Panc1 (cell line): ENCODE measurements at regions not wholly inside any gene's neighbourhood (a gene's known extent, or its start where the extent isn't known, plus 50 kb on each side); places are given as distances from the start of the nearest gene placed in this dataset.

Experiments
- ATAC-seq: fragments of 200-7000 bp; cut with Tn5 transposase; 2 replicates; pipeline ENCODE4 v1.9.1; 2020; ENCODE audit warnings: mild to moderate bottlenecking, moderate library complexity
- BruUV-seq: library from RNA; stranded (reverse); fragments of 400-500 nt; replicated peaks from 2 replicates; lab custom pipeline; 2021; lab: Mats Ljungman, UMichigan
- CTCF ChIA-PET: fragments of 300-600 bp; sonication (Branson Sonifier 250); formaldehyde crosslinking; loops from one replicate; lab custom pipeline; 2022; ENCODE audit warnings: antibody characterized with exemption; lab: Charles Lee
- POLR2A ChIA-PET: fragments of 300-600 bp; sonication (Branson Sonifier 250); formaldehyde crosslinking; loops from one replicate; lab custom pipeline; 2022; ENCODE audit warnings: antibody characterized with exemption; lab: Charles Lee
- DNase-seq: peaks from one replicate; pipeline ENCODE4 v3.0.0-alpha.2; 2010; ENCODE audit warnings: low read depth, low spot score
- H3K27ac ChIP-seq: 2 replicates; pipeline ENCODE4 v1.5.1; 2011; ENCODE audit warnings: mild to moderate bottlenecking, low read length, inconsistent platforms
- H3K27me3 ChIP-seq: fragments of 200-500 bp; sonication (Bioruptor generic); 2 replicates; pipeline ENCODE4 v1.6.0; 2014; ENCODE audit warnings: low read length, inconsistent platforms; ENCODE audit not compliant: control insufficient read depth, insufficient read depth
- H3K36me3 ChIP-seq: fragments of 200-500 bp; sonication (Bioruptor generic); 2 replicates; pipeline ENCODE4 v1.5.1; 2014; ENCODE audit warnings: inconsistent platforms, mild to moderate bottlenecking, low read length, moderate library complexity; ENCODE audit not compliant: control insufficient read depth, insufficient read depth
- H3K4me1 ChIP-seq: 2 replicates; pipeline ENCODE4 v1.5.1; 2011; ENCODE audit warnings: inconsistent platforms, mild to moderate bottlenecking, low read length, moderate library complexity; ENCODE audit not compliant: control insufficient read depth, insufficient read depth
- H3K4me3 ChIP-seq, 2 experiments: 2 replicates each; pipeline ENCODE4 v1.5.1; 2011 to 2012; ENCODE audit warnings: low read depth in 2 of 2, low read length in 2 of 2, mild to moderate bottlenecking in 2 of 2, inconsistent platforms in 1 of 2, moderate library complexity in 1 of 2
- H3K9me3 ChIP-seq: fragments of 200-500 bp; sonication (Bioruptor generic); 2 replicates; pipeline ENCODE4 v1.5.1; 2014; ENCODE audit warnings: low read depth, mild to moderate bottlenecking, inconsistent platforms, low read length, moderate library complexity; ENCODE audit not compliant: control insufficient read depth, insufficient read depth
- POLR2AphosphoS5 ChIP-seq: IDR thresholded peaks from 2 replicates; pipeline ENCODE4 v1.6.1; 2012; ENCODE audit warnings: mild to moderate bottlenecking, low read depth, low read length, moderate library complexity
- SIN3A ChIP-seq: IDR thresholded peaks from 2 replicates; pipeline ENCODE4 v1.6.1; 2012; ENCODE audit warnings: low read depth, mild to moderate bottlenecking, low read length, moderate library complexity, borderline replicate concordance; ENCODE audit not compliant: insufficient read depth
- TCF7L2 ChIP-seq: IDR thresholded peaks from 2 replicates; pipeline ENCODE4 v1.6.1; 2011; ENCODE audit warnings: mild to moderate bottlenecking, low read depth, low read length, inconsistent platforms
- in situ Hi-C: cut with HindIII; loops from 2 replicates; pipeline ENCODE4 v1.10.0; 2016; ENCODE audit warnings: low sequenced_read_pairs, low pct_unique_long_range_greater_than_20kb
- intact Hi-C: fragments of 100-400 bp; cut with micrococcal nuclease; formaldehyde crosslinking; loops from one replicate; pipeline ENCODE4 v1.10.0; 2022; ENCODE audit not compliant: unreplicated experiment
- TF ChIP-seq, protein P1 (sequence below), 2 experiments: IDR thresholded peaks; 2 replicates each; pipeline ENCODE4 v1.6.1; 2011 to 2012; ENCODE audit warnings: low read depth in 2 of 2, control low read depth in 1 of 2, low read length in 1 of 2, mild to moderate bottlenecking in 1 of 2, moderate library complexity in 1 of 2; ENCODE audit not compliant: insufficient read depth in 1 of 2
- TF ChIP-seq, protein P2 (sequence below): fragments of 450-650 bp; IDR thresholded peaks from 2 replicates; pipeline ENCODE4 v1.5.1; 2017; ENCODE audit warnings: mild to moderate bottlenecking

DNA sequence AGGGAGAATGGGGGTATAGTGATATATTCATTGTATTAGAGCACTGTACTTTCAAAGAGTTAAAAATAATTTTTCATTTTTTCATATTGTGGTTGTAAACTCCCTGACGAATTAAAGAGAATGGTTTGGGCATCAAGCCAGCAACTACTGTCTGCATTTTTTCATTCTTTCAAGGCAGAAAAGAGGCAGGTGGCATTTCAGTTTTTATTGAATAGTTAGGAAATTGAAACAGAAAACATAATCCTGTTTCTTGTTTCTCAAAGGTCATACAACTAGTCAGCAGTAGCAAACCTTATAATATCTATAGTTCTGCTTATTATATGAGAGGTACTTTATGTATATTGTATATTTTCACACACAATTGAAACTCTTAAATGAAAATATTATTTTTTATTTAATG lies 303.9 kb upstream of the KCND2 start:
- no peak for ATAC-seq
- Histone ChIP-seq H3K4me3 (no peak overlapping the region), H3K27ac (no peak overlapping the region), H3K4me1 (no peaks in the 10 kb centered on the region), H3K27me3 (no peaks in the 10 kb centered on the region), H3K9me3 (no peaks in the 10 kb centered on the region), H3K36me3 (no peaks in the 10 kb centered on the region)
- TF ChIP-seq TCF7L2 (no peak), POLR2AphosphoS5 (no peak), SIN3A (no peak)
- TF ChIP-seq, protein P1, sequence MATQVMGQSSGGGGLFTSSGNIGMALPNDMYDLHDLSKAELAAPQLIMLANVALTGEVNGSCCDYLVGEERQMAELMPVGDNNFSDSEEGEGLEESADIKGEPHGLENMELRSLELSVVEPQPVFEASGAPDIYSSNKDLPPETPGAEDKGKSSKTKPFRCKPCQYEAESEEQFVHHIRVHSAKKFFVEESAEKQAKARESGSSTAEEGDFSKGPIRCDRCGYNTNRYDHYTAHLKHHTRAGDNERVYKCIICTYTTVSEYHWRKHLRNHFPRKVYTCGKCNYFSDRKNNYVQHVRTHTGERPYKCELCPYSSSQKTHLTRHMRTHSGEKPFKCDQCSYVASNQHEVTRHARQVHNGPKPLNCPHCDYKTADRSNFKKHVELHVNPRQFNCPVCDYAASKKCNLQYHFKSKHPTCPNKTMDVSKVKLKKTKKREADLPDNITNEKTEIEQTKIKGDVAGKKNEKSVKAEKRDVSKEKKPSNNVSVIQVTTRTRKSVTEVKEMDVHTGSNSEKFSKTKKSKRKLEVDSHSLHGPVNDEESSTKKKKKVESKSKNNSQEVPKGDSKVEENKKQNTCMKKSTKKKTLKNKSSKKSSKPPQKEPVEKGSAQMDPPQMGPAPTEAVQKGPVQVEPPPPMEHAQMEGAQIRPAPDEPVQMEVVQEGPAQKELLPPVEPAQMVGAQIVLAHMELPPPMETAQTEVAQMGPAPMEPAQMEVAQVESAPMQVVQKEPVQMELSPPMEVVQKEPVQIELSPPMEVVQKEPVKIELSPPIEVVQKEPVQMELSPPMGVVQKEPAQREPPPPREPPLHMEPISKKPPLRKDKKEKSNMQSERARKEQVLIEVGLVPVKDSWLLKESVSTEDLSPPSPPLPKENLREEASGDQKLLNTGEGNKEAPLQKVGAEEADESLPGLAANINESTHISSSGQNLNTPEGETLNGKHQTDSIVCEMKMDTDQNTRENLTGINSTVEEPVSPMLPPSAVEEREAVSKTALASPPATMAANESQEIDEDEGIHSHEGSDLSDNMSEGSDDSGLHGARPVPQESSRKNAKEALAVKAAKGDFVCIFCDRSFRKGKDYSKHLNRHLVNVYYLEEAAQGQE (IDR thresholded peaks at IDR 0.05; ENCODE audit: insufficient read depth in 1 of 2, low read depth in 2 of 2, low read length in 1 of 2), result no peak
- TF ChIP-seq, protein P2, sequence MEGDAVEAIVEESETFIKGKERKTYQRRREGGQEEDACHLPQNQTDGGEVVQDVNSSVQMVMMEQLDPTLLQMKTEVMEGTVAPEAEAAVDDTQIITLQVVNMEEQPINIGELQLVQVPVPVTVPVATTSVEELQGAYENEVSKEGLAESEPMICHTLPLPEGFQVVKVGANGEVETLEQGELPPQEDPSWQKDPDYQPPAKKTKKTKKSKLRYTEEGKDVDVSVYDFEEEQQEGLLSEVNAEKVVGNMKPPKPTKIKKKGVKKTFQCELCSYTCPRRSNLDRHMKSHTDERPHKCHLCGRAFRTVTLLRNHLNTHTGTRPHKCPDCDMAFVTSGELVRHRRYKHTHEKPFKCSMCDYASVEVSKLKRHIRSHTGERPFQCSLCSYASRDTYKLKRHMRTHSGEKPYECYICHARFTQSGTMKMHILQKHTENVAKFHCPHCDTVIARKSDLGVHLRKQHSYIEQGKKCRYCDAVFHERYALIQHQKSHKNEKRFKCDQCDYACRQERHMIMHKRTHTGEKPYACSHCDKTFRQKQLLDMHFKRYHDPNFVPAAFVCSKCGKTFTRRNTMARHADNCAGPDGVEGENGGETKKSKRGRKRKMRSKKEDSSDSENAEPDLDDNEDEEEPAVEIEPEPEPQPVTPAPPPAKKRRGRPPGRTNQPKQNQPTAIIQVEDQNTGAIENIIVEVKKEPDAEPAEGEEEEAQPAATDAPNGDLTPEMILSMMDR, result no peak
- intact Hi-C loops (no loop called here), in situ Hi-C loops (no loop called here)
- ChIA-PET CTCF (no interaction called here), POLR2A (no interaction called here)
- BruUV-seq, result no TSS peak
- no peak for DNase-seq

DNA sequence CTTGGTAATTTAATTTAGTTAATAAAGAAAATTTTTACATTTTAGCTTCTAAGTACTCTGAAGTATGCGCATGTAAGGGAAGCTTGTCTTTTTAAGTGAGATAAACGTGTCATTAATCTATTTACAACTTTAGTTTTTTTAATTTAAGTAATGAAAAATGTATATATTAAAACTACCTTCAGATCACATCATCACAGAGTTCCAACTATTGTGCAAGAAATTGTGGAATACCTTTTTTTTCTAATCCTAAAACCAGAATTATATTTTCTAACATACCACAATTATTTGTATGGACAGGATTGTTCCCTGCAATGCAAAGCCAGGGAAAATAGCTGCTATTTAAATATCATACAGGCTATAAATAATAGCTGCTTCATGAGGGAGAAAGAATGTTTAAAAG lies 303.2 kb upstream of the KCND2 start:
- intact Hi-C loops, result no loop called here
- ATAC-seq (no peak), DNase-seq (no peak)
- Histone ChIP-seq H3K4me1 (no peaks in the 10 kb centered on the region), H3K27me3 (no peaks in the 10 kb centered on the region), H3K36me3 (no peaks in the 10 kb centered on the region), H3K9me3 (no peaks in the 10 kb centered on the region), H3K4me3 (no peak overlapping the region), H3K27ac (no peak overlapping the region)
- in situ Hi-C loops, result no loop called here
- TF ChIP-seq POLR2AphosphoS5 (no peak), SIN3A (no peak), TCF7L2 (no peak)
- TF ChIP-seq, protein P2, result no peak
- TF ChIP-seq, protein P1 (IDR thresholded peaks at IDR 0.05; ENCODE audit: insufficient read depth in 1 of 2, low read depth in 2 of 2, low read length in 1 of 2), result no peak
- ChIA-PET CTCF (no interaction called here), POLR2A (no interaction called here)
- no TSS peak for BruUV-seq
